Brain microvascular endothelial cell (primary cell): ENCODE measurements at regions not wholly inside any gene's neighbourhood (a gene's known extent, or its start where the extent isn't known, plus 50 kb on each side); places are given as distances from the start of the nearest gene placed in this dataset.

ENCODE experiments used
- DNase-seq: peaks from one replicate; pipeline ENCODE4 v3.0.0-alpha.2; 2020
- H3K27ac ChIP-seq: fragments of 250-450 bp; sonication (Bioruptor Pico); 2 replicates; pipeline ENCODE4 v1.5.1; 2020; ENCODE audit warnings: mild to moderate bottlenecking, moderate library complexity
- H3K27me3 ChIP-seq: fragments of 250-450 bp; sonication (Bioruptor Pico); replicated peaks from 2 replicates; pipeline ENCODE4 v1.5.1; 2020; ENCODE audit warnings: mild to moderate bottlenecking
- H3K36me3 ChIP-seq: fragments of 250-450 bp; sonication (Bioruptor Pico); replicated peaks from 2 replicates; pipeline ENCODE4 v1.5.1; 2020; ENCODE audit warnings: mild to moderate bottlenecking
- H3K4me3 ChIP-seq: 2 replicates; pipeline ENCODE4 v1.5.1; 2011; ENCODE audit warnings: low read depth, mild to moderate bottlenecking, control low read depth, low read length, moderate library complexity
- in situ Hi-C: cut with HindIII; loops from 2 replicates; pipeline ENCODE4 v1.10.0; 2017; ENCODE audit warnings: low sequenced_read_pairs, low pct_ligation_motif_present
- TF ChIP-seq, protein P1 (sequence below): IDR thresholded peaks from 2 replicates; pipeline ENCODE4 v1.5.1; 2011; ENCODE audit warnings: low read depth, mild to moderate bottlenecking, moderate library complexity, low read length, control low read depth, inconsistent platforms; ENCODE audit errors: missing control alignments

DNA sequence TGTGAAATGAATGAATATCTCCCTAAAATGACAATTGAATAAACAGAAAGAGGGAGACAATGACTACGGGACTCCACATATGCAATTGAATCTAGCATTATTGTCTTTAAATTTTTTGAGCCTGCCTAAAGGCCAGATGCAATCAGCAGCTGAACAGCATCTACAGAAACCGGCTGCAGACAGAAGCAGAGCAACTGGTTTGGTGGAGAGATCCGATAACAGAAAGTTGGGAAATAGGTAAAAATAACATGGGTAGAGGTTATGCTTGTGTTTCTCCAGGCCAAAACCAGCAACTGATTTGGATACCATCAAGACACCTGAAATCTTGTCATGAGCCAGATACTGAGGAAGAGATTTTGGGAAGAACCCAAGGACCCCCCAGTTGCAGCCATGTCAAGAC lies 146.6 kb downstream of the ZNF33B start:
- in situ Hi-C loops: no loop called here
- DNase-seq: no peak
- TF ChIP-seq, protein P1, sequence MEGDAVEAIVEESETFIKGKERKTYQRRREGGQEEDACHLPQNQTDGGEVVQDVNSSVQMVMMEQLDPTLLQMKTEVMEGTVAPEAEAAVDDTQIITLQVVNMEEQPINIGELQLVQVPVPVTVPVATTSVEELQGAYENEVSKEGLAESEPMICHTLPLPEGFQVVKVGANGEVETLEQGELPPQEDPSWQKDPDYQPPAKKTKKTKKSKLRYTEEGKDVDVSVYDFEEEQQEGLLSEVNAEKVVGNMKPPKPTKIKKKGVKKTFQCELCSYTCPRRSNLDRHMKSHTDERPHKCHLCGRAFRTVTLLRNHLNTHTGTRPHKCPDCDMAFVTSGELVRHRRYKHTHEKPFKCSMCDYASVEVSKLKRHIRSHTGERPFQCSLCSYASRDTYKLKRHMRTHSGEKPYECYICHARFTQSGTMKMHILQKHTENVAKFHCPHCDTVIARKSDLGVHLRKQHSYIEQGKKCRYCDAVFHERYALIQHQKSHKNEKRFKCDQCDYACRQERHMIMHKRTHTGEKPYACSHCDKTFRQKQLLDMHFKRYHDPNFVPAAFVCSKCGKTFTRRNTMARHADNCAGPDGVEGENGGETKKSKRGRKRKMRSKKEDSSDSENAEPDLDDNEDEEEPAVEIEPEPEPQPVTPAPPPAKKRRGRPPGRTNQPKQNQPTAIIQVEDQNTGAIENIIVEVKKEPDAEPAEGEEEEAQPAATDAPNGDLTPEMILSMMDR: no peak
- Histone ChIP-seq H3K4me3 (no peak overlapping the region), H3K36me3 (no peaks in the 10 kb centered on the region), H3K27me3 (no peaks in the 10 kb centered on the region), H3K27ac (no peak overlapping the region)

DNA sequence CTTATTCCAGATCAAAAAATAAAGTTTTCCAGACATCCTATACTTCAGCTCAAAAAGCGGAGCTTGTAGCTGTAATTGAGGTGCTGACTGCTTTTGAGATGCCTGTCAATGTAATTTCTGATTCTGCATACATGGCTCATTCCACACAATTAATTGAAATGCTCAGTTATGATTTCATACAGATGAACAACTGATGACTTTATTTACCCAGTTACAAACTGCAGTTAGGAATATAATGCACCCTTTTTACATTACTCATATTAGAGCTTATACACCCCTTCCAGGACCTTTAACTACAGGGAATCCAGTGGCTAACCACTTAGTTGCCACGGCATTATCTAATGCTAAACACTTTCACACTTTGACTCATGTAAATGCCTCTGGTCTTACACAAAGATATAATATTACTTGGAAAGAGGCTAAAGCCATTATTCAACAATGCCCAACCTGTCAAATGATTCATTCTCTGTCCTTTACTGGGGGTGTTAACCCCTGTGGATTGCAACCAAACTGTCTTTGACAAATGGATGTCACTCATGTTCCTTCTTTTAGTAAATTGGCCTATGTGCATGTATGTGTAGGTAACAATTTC lies 147.3 kb downstream of the ZNF33B start:
- TF ChIP-seq, protein P1: no peak
- Histone ChIP-seq H3K36me3 (no peaks in the 10 kb centered on the region), H3K27me3 (no peaks in the 10 kb centered on the region), H3K27ac (no peak overlapping the region), H3K4me3 (no peak overlapping the region)
- in situ Hi-C loops: no loop called here
- DNase-seq: no peak

DNA sequence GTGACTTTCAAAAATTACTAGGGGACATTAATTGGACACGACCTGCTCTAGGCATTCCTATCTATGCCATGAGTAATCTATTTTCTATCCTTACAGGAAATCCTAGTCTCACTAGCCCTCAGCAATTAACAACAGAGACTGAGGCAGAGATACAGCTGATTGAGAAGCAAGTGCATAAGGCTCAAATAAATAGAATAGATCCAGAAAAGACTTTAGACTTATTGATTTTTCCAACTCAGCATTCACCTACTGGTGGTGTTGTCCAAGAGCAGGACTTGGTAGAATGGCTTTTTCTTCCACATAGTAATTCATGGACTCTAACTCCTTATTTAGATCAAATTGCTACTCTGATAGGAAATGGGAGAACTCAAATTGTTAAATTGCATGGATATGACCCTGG lies 148.0 kb downstream of the ZNF33B start:
- Histone ChIP-seq H3K36me3 (no peaks in the 10 kb centered on the region), H3K27me3 (no peaks in the 10 kb centered on the region), H3K4me3 (no peak overlapping the region), H3K27ac (no peak overlapping the region)
- TF ChIP-seq, protein P1: no peak
- no peak for DNase-seq
- in situ Hi-C loops: no loop called here

DNA sequence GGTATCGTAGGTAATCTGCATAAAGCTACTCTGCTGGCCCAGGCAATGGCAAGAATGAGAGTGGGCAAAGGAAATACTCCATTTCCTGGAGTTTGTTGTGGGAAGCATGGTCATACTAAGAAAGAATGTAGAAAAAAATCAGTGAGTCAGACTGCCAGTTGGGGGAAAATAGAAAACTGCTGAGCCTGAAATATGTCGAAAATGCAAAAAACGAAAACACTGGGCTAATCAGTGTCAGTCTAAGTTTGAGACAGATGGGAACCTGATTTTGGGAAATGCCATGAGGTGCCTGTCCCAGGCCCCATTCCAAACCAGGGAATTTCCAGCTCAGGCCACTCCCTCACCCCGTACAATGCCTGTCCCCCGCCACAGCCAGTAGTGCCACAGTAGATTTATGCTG lies 150.0 kb downstream of the ZNF33B start:
- Histone ChIP-seq H3K36me3 (no peaks in the 10 kb centered on the region), H3K27me3 (no peaks in the 10 kb centered on the region), H3K27ac (no peak overlapping the region), H3K4me3 (no peak overlapping the region)
- in situ Hi-C loops: no loop called here
- TF ChIP-seq, protein P1: no peak
- no peak for DNase-seq

DNA sequence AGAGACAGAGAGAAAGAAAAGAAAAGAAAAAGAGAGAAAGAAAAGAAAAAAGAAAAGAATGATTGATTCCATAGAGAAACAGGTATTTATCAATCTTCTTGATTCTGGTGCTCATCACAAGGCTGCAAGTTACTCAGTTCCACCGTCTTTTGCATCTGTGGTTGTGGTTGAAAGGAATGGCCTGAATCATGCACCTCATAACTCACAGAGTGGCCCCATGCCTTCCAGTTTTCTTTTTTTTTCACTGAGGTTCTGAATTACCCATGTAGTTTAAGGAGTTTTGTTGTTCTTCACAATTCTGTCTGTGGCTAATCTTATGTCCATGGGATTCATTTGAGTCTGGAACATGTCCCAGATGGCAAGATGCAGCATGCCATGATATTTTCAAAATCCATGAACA lies 156.0 kb downstream of the ZNF33B start:
- no peak for DNase-seq
- no peak overlapping the region for H3K4me3 ChIP-seq
- TF ChIP-seq, protein P1: no peak
- no peak overlapping the region for H3K27ac ChIP-seq
- no peaks in the 10 kb centered on the region for H3K27me3 ChIP-seq
- in situ Hi-C loops: no loop called here
- H3K36me3 ChIP-seq: no peaks in the 10 kb centered on the region

DNA sequence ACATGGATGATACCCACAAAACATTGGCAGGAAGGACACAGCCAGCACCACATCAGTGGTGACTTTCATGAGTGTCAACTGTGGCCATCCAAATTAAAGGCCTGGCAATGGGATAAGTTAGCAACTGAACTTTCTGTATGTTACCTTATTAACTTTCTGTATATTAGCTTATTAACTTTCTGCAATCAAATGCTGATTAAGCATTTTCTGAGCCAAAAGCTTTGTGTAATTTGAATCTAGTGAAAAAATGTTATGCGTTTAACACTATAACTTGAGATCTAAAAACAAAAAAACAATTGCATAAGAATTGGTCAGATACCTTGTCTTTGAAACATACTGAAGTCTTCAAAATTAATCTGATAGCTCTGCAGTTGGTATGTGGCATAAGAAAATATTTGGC lies 159.3 kb downstream of the ZNF33B start:
- in situ Hi-C loops: no loop called here
- Histone ChIP-seq H3K36me3 (no peaks in the 10 kb centered on the region), H3K27ac (no peak overlapping the region), H3K4me3 (no peak overlapping the region), H3K27me3 (no peaks in the 10 kb centered on the region)
- DNase-seq: no peak
- TF ChIP-seq, protein P1: no peak
